ENCODE measurements at regions not wholly inside any gene's neighbourhood (a gene's known extent, or its start where the extent isn't known, plus 50 kb on each side); places are given as distances from the start of the nearest gene placed in this dataset.

DNA sequence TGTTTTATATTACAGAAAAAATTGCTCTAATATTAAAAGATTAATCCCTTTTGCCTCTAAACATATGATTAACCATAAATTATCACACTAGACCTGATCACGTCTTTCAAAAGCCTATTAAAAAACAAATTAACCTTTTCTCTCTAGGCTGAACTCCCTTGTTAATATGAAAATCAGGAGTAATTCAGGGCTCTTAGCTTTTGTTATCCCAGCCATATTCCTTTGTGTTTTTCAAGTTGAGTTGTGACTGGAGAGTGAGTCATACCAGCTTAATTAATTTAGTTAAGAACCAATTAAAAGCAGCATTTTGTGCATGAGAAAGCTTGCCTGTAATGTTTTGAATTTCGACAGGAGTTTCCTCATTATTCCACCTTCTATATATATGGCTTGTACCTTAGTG lies 385.8 kb downstream of the VGLL3 start:
- TF ChIP-seq, protein P1, sequence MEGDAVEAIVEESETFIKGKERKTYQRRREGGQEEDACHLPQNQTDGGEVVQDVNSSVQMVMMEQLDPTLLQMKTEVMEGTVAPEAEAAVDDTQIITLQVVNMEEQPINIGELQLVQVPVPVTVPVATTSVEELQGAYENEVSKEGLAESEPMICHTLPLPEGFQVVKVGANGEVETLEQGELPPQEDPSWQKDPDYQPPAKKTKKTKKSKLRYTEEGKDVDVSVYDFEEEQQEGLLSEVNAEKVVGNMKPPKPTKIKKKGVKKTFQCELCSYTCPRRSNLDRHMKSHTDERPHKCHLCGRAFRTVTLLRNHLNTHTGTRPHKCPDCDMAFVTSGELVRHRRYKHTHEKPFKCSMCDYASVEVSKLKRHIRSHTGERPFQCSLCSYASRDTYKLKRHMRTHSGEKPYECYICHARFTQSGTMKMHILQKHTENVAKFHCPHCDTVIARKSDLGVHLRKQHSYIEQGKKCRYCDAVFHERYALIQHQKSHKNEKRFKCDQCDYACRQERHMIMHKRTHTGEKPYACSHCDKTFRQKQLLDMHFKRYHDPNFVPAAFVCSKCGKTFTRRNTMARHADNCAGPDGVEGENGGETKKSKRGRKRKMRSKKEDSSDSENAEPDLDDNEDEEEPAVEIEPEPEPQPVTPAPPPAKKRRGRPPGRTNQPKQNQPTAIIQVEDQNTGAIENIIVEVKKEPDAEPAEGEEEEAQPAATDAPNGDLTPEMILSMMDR (conservative IDR thresholded peaks at IDR 0.05 in 1 of 2, IDR thresholded peaks at IDR 0.05 in 1 of 2; ENCODE audit: low read depth in 1 of 2, low read length in 2 of 2), result no peak
- TF ChIP-seq EZH2 (IDR thresholded peaks at IDR 0.05; ENCODE audit: low read length, missing control alignments), result no peak
